Endothelial cell of umbilical vein (primary cell): ENCODE measurements at regions not wholly inside any gene's neighbourhood (a gene's known extent, or its start where the extent isn't known, plus 50 kb on each side); places are given as distances from the start of the nearest gene placed in this dataset.

Experiments used
- BruUV-seq: library from RNA; stranded (reverse); fragments of 400-500 nt; replicated peaks from 2 replicates; lab custom pipeline; 2021; lab: Mats Ljungman, UMichigan
- CTCF ChIA-PET: fragments of 300-600, 350-600 bp; sonication (Branson Sonifier 250); formaldehyde crosslinking; loops from one replicate; lab custom pipeline; 2021; ENCODE audit warnings: antibody characterized with exemption, inconsistent platforms; lab: Charles Lee
- POLR2A ChIA-PET: fragments of 300-600, 350-600 bp; sonication (Branson Sonifier 250); formaldehyde crosslinking; loops from one replicate; lab custom pipeline; 2021; ENCODE audit warnings: antibody characterized with exemption, inconsistent platforms; lab: Charles Lee
- DNase-seq: peaks from one replicate; pipeline ENCODE4 v3.0.0-alpha.2; 2011; ENCODE audit warnings: low read depth, low spot score
- FAIRE-seq: peaks from 2 replicates; lab custom pipeline; 2011; peaks lifted over from hg19 to GRCh38; lab: Jason Lieb, UNC
- H2AFZ ChIP-seq: 2 replicates; pipeline ENCODE4 v1.6.0; 2012; ENCODE audit warnings: low read depth, low read length, control low read depth, inconsistent platforms
- H3K27ac ChIP-seq: 2 replicates; pipeline ENCODE4 v1.5.1; 2011; ENCODE audit warnings: low read depth, mild to moderate bottlenecking, control low read depth, low read length, moderate library complexity; ENCODE audit not compliant: insufficient read depth
- H3K27me3 ChIP-seq, 2 experiments: 2 replicates each; pipeline versions ENCODE4 v1.6.0 to v1.6.1; 2011; ENCODE audit warnings: low read length in 2 of 2, mixed read lengths in 1 of 2; ENCODE audit not compliant: control insufficient read depth in 2 of 2, insufficient read depth in 2 of 2
- H3K36me3 ChIP-seq, 2 experiments: 2 replicates in 1 of 2; 3 replicates in 1 of 2; pipeline ENCODE4 v1.5.1; 2011; ENCODE audit warnings: low read length in 2 of 2, mild to moderate bottlenecking in 1 of 2, moderate library complexity in 1 of 2; ENCODE audit not compliant: control insufficient read depth in 2 of 2, insufficient read depth in 2 of 2; ENCODE audit errors: extremely low read depth in 1 of 2
- H3K4me1 ChIP-seq: 3 replicates; pipeline ENCODE4 v1.5.1; 2011; ENCODE audit warnings: mild to moderate bottlenecking, low read length; ENCODE audit not compliant: control insufficient read depth, insufficient read depth; ENCODE audit errors: extremely low read depth
- H3K4me2 ChIP-seq: 2 replicates; pipeline ENCODE4 v1.6.1; 2011; ENCODE audit warnings: low read length, control low read depth, mixed read lengths; ENCODE audit not compliant: insufficient read depth
- H3K4me3 ChIP-seq, 3 experiments: fragments of 200-600 bp in 1 of 3; sonication (generic), shearing (Covaris generic) in 1 of 3; replicated peaks in 1 of 3; 2 replicates each; pipeline ENCODE4 v1.5.1; 2011 to 2016; ENCODE audit warnings: control low read depth in 3 of 3, low read length in 3 of 3, mild to moderate bottlenecking in 2 of 3, inconsistent platforms in 1 of 3, low read depth in 1 of 3, moderate library complexity in 1 of 3; ENCODE audit not compliant: insufficient read depth in 1 of 3
- H3K79me2 ChIP-seq: 2 replicates; pipeline ENCODE4 v1.6.0; 2012; ENCODE audit warnings: low read length, inconsistent platforms; ENCODE audit not compliant: control insufficient read depth, insufficient read depth
- H3K9ac ChIP-seq: replicated peaks from 2 replicates; pipeline ENCODE3; 2011; ENCODE audit warnings: low read length, control low read depth; ENCODE audit not compliant: insufficient read depth; ENCODE audit errors: extremely low read depth
- H3K9me1 ChIP-seq: replicated peaks from 3 replicates; pipeline ENCODE4 v1.6.0; 2011; ENCODE audit warnings: mild to moderate bottlenecking, low read length; ENCODE audit not compliant: control insufficient read depth, insufficient read depth; ENCODE audit errors: extremely low read depth
- H3K9me3 ChIP-seq: replicated peaks from 2 replicates; pipeline ENCODE4 v1.5.1; 2012; ENCODE audit warnings: low read length, inconsistent platforms; ENCODE audit not compliant: control insufficient read depth, insufficient read depth
- H4K20me1 ChIP-seq: replicated peaks from 2 replicates; pipeline ENCODE3; 2011; ENCODE audit warnings: mild to moderate bottlenecking, low read length; ENCODE audit not compliant: control insufficient read depth, insufficient read depth; ENCODE audit errors: extremely low read depth
- CTCF ChIP-seq, 2 donors: IDR thresholded peaks; 1 replicate in 1 of 2; 2 replicates in 1 of 2; pipeline ENCODE4 v1.5.1; 2011; ENCODE audit warnings: low read length in 2 of 2, mild to moderate bottlenecking in 2 of 2, moderate library complexity in 2 of 2, control low read depth in 1 of 2, inconsistent platforms in 1 of 2, low read depth in 1 of 2; ENCODE audit not compliant: insufficient read depth in 1 of 2; ENCODE audit errors: extremely low read depth in 1 of 2
- FOS ChIP-seq: IDR thresholded peaks from 2 replicates; pipeline ENCODE4 v1.6.1; 2011; ENCODE audit warnings: mild to moderate bottlenecking, low read length, moderate library complexity, borderline replicate concordance; ENCODE audit not compliant: insufficient read depth
- JUN ChIP-seq: IDR thresholded peaks from 2 replicates; pipeline ENCODE4 v1.6.1; 2011; ENCODE audit warnings: borderline replicate concordance, low read depth; ENCODE audit not compliant: insufficient read length, insufficient read depth
- MYC ChIP-seq: IDR thresholded peaks from one replicate; pipeline ENCODE4 v1.6.1; 2011; ENCODE audit warnings: mild to moderate bottlenecking, low read depth, low read length
- POLR2A ChIP-seq: IDR thresholded peaks from 2 replicates; pipeline ENCODE4 v1.6.1; 2012; ENCODE audit warnings: low read depth, mild to moderate bottlenecking, control low read depth, low read length
- POLR2AphosphoS5 ChIP-seq: IDR thresholded peaks from 2 replicates; pipeline ENCODE4 v1.6.1; 2012; ENCODE audit warnings: low read depth, mild to moderate bottlenecking, control low read depth, low read length, moderate library complexity; ENCODE audit not compliant: insufficient read depth
- dilution Hi-C: fragments of 300-500 bp; cut with MboI; formaldehyde crosslinking; loops from one replicate; pipeline ENCODE4 v1.15.0; 2019; ENCODE audit warnings: low sequenced_read_pairs; ENCODE audit not compliant: extremely low pct_ligation_motif_present
- intact Hi-C: fragments of 100-400 bp; cut with micrococcal nuclease; formaldehyde crosslinking; loops from one replicate; pipeline ENCODE4 v1.10.0; 2022
- TF ChIP-seq, protein P1 (sequence below): IDR thresholded peaks from 2 replicates; pipeline ENCODE4 v1.6.1; 2011; ENCODE audit not compliant: insufficient read depth, insufficient read length

- intact Hi-C loops, result no loop called here
- CTCF ChIA-PET, result interaction anchor here (1.3 kb wide), 1 partner anchor 174 kb away, joined by 3 read pairs; no protein-coding TSS in a partner anchor
- Histone ChIP-seq H3K9ac (no peak overlapping the region), H3K79me2 (no peaks in the 10 kb centered on the region), H3K9me3 (no peaks in the 10 kb centered on the region), H3K4me3 (no peak overlapping the region), H3K36me3 (no peaks in the 10 kb centered on the region), H3K27ac (no peak overlapping the region), H3K4me2 (no peak overlapping the region), H3K9me1 (peaks cover 2% of the 10 kb centered on the region), H4K20me1 (no peaks in the 10 kb centered on the region), H3K4me1 (peaks cover 11% of the 10 kb centered on the region), H3K27me3 (no peaks in the 10 kb centered on the region), H2AFZ (no peak overlapping the region)
- TF ChIP-seq POLR2AphosphoS5 (no peak), POLR2A (no peak), FOS (no peak), MYC (no peak), JUN (no peak), CTCF (IDR thresholded peaks at IDR 0.05; ENCODE audit: extremely low read depth in 1 of 2, insufficient read depth in 1 of 2, low read depth in 1 of 2, low read length in 2 of 2) (no peak)
- TF ChIP-seq, protein P1, sequence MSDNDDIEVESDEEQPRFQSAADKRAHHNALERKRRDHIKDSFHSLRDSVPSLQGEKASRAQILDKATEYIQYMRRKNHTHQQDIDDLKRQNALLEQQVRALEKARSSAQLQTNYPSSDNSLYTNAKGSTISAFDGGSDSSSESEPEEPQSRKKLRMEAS, result no peak
- POLR2A ChIA-PET, result no interaction called here
- FAIRE-seq (no peak), DNase-seq (no peak)
- BruUV-seq, result no TSS peak
- dilution Hi-C loops, result no loop called here
Observed at GRCh38 chr1:67522001-67522441, 91.8 kb upstream of the SERBP1 start.
